UCSD-AML1 (cell line): ENCODE measurements at regions not wholly inside any gene's neighbourhood (a gene's known extent, or its start where the extent isn't known, plus 50 kb on each side); places are given as distances from the start of the nearest gene placed in this dataset.

Experiments used
- DNase-seq: peaks from one replicate; lab custom pipeline; 2025; ENCODE audit not compliant: unreplicated experiment; lab: John Stamatoyannopoulos, UW

- DNase-seq: no peak
These were observed 184.8 kb downstream of the BRINP2 start for GRCh38 chr1:177355575-177355974.

- no peak for DNase-seq
These were observed 183.5 kb downstream of the BRINP2 start for GRCh38 chr1:177354247-177354646.

DNA sequence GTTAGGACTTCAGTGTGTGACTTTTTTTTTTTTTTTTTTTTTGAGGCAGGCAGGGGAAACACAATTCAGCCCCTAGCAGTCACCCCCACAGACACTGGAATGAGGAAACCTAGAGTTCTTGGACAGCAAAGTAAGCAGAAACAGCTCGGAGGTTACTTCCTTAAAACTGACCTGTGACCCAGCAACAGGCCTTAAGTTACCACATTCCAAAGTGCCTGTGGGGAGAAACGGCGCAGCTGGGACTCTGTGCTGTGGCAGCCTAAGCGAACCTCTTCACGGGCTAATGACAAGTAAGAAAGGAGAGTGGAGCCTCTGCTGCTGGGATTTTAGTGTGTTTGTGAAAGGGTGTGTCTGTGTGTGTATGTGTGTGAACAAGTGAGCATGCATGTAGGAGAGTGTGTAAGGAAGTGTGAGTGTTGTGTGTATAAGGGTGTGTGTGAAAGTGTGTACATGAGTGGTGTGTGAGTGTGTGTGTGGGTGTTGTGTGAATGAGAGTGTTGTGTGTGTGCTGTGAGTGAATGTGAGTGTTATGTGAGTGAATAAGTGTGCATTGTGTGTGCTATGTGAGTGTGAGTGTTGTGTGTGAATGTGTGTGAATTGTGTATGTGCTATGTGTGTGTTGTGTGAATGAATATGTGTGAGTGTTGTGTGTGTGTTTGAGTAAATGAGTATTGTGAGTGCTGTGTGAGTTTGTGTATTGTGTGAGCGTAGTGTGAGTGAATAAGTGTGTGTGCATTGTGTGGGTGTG, 180.8 kb downstream of the BRINP2 start:
- DNase-seq: no peak

DNA sequence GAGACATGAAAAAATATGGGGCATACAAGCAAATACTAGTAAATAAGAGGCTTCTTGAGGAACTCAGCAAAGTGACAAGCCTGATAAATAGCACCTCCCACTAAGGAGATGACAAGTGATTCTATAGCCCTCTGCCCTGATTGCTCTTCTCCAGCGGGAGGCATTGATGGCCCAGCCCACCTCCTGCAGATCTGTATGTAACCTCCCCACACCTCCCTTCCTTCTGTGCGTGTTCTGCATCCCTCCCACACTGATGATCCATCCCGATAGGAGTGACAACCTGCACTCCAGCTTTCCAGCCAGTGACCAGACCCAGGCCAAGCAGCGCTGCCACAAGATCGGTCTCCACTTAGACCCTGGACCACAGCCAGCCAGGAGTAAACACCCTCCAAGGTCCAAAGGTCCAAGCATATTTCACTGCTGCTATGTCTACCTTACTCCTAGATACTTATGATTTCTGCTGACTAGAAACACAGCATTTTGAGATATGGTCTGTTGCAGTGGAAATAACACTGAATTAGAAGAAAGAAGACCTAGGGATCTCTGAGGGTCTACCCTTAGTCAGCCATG, 176.1 kb downstream of the BRINP2 start:
- DNase-seq: no peak

GRCh38 chr1:177343445-177343844, 172.7 kb downstream of the BRINP2 start:
- DNase-seq: no peak

- no peak for DNase-seq
These were observed 171.0 kb downstream of the BRINP2 start for GRCh38 chr1:177341773-177342172.

DNA sequence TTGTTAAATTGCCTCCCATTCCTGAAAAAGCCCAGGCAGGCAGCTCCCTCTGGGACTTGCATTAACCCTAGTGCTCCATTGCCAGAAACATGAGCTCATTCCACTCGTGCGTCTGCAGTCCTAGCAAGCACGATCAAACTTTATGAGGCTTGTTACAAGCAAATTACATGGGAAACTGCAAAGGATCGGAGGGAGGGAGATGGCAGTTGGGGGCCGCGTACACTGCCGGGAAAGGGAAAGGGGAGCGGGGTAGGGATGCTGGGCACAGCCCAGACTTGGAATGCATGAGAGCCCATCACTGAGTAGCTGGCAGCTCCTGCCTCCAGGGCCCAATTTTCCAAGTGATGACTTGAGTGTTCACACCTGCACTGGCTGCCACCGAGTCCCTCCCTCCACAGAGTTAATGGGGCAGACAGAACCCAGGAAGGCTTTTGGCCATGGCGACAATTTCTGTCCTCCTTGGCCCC, 169.9 kb downstream of the BRINP2 start:
- DNase-seq: no peak

DNA sequence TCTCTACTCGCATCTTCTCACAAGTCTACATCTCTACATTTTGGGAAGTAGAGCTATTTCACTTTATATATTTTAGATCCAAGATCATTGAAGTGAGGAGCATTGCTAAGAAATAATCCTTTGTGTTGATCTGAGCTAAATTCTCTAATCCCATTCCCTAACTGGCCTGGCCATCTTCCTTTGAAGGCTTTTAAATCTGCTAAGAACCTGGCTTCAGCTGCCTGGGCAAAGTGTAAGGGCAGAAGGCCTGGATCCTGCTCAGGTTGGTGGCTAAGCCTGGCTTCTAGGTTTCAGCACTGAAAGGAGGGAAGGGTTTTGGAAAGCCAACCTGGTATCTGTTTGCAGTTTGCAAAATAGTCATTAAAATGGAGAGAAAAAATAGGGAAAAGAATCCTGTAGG, 167.6 kb downstream of the BRINP2 start:
- DNase-seq: no peak

DNA sequence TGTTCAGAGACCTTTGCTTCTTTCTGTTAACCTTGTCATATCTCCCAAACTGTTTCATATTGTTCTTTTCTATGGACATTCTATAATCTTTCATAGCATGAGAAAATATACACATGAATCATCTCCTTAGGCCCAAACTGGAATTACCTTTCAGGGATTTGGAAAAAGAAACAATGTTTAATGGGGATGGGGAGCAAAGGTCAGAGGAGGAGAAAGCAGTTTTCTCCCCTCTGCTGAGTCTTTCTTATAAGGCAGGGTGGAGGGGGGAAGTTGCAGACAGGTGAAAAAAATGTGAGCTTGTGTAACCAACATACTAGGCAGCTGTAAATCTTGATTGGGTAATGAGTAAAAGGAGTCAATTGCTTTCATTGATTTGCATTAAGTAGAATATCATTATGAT, 164.1 kb downstream of the BRINP2 start:
- DNase-seq: no peak

DNA sequence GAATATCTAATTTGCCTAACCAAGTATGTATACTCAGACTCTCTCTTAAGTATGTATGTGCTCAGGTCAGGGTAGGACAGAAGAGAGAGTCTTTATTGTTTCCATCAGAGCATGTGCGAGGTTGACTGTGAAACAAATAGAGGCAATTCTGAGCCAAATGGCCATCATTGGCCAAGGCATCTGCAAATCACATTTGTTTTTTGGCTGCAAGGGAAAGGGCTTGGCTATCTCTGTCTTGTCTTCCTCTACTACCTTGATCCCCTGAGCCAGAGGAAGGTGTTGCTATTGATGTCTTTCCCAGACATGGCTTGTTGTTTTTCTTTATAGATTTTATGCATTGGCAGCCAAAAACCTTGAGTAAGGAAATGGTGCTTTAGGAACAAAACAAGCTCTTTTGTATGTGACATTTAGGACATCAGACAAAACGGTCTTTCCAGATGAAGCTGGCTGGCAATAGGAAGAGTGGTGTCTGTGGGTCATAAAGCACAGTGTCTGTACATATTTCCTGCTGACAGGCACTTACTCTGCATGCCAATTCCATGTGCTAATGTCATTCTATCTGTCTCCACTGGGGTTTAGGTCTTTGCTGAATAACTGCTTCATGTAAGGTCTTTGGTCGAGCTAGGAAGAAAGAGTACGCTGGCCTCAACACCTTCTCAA, 163.3 kb downstream of the BRINP2 start:
- no peak for DNase-seq
